ENCODE measurements at regions not wholly inside any gene's neighbourhood (a gene's known extent, or its start where the extent isn't known, plus 50 kb on each side); places are given as distances from the start of the nearest gene placed in this dataset.

DNA sequence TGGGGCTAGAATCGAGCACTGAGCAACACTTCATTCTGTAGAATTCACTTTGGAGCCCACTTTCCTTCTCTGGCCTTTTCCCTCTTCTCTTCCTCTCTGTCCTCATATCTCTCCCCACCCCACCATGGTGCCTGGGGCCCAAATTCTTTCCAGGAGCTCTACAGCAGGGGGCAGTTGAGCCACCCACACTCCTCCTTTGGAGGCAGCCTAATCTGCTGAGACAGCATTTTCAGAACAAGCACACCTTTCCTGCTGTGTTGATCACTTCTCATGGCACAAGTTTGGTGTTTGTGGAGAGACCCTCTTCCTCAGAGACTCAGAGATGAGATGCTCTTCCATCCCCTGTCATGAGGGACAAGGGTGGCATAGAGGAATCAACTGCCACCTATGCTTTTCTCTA lies 52.0 kb upstream of the PRR23C start:
- TF ChIP-seq RORB (CRISPR knock-in tag; IDR thresholded peaks at IDR 0.05) = no peak
- TF ChIP-seq, protein P1, sequence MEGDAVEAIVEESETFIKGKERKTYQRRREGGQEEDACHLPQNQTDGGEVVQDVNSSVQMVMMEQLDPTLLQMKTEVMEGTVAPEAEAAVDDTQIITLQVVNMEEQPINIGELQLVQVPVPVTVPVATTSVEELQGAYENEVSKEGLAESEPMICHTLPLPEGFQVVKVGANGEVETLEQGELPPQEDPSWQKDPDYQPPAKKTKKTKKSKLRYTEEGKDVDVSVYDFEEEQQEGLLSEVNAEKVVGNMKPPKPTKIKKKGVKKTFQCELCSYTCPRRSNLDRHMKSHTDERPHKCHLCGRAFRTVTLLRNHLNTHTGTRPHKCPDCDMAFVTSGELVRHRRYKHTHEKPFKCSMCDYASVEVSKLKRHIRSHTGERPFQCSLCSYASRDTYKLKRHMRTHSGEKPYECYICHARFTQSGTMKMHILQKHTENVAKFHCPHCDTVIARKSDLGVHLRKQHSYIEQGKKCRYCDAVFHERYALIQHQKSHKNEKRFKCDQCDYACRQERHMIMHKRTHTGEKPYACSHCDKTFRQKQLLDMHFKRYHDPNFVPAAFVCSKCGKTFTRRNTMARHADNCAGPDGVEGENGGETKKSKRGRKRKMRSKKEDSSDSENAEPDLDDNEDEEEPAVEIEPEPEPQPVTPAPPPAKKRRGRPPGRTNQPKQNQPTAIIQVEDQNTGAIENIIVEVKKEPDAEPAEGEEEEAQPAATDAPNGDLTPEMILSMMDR (IDR thresholded peaks at IDR 0.05) = no peak
- no peak for TF ChIP-seq GABPB1 (CRISPR knock-in tag; IDR thresholded peaks at IDR 0.05)
- TF ChIP-seq, protein P2, sequence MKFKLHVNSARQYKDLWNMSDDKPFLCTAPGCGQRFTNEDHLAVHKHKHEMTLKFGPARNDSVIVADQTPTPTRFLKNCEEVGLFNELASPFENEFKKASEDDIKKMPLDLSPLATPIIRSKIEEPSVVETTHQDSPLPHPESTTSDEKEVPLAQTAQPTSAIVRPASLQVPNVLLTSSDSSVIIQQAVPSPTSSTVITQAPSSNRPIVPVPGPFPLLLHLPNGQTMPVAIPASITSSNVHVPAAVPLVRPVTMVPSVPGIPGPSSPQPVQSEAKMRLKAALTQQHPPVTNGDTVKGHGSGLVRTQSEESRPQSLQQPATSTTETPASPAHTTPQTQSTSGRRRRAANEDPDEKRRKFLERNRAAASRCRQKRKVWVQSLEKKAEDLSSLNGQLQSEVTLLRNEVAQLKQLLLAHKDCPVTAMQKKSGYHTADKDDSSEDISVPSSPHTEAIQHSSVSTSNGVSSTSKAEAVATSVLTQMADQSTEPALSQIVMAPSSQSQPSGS (CRISPR knock-in tag; IDR thresholded peaks at IDR 0.05; ENCODE audit: borderline replicate concordance, low read depth) = no peak
- TF ChIP-seq, protein P3, sequence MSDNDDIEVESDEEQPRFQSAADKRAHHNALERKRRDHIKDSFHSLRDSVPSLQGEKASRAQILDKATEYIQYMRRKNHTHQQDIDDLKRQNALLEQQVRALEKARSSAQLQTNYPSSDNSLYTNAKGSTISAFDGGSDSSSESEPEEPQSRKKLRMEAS (CRISPR knock-in tag; IDR thresholded peaks at IDR 0.05) = no peak
- TF ChIP-seq SP1 (CRISPR knock-in tag; conservative IDR thresholded peaks at IDR 0.05) = no peak
- no peak for TF ChIP-seq ELF4 (CRISPR knock-in tag; IDR thresholded peaks at IDR 0.05; ENCODE audit: low read depth)

All from WTC11 (cell line).